ENCODE measurements at regions not wholly inside any gene's neighbourhood (a gene's known extent, or its start where the extent isn't known, plus 50 kb on each side); places are given as distances from the start of the nearest gene placed in this dataset.

GRCh38 chr17:68656666-68657065 is 55.5 kb upstream of the FAM20A start:
- POLR2A ChIA-PET: interaction anchor here (1.6 kb wide), 1 partner anchor 80 kb away, joined by 4 read pairs; no protein-coding TSS in a partner anchor
- Mint-ChIP-seq H3K4me3 (ENCODE audit: unreplicated experiment) (no peak overlapping the region), H3K4me1 (ENCODE audit: insufficient read depth, unreplicated experiment) (peaks cover 9% of the 10 kb centered on the region), H3K9me3 (ENCODE audit: unreplicated experiment) (no peaks in the 10 kb centered on the region), H3K36me3 (ENCODE audit: insufficient read depth, unreplicated experiment) (no peaks in the 10 kb centered on the region), H3K27ac (ENCODE audit: low read depth, unreplicated experiment) (no peak overlapping the region), H3K27me3 (ENCODE audit: insufficient read depth, unreplicated experiment) (no peaks in the 10 kb centered on the region)
- CTCF ChIA-PET: no interaction called here
- TF ChIP-seq CTCF (IDR thresholded peaks at IDR 0.05; ENCODE audit: unreplicated experiment): no peak
- no TSS peak for BruUV-seq (replicated peaks)
- no peak for DNase-seq (ENCODE audit: unreplicated experiment)
- intact Hi-C loops (cut with micrococcal nuclease): no loop called here

Data from MCF 10A (cell line).